ENCODE measurements at regions not wholly inside any gene's neighbourhood (a gene's known extent, or its start where the extent isn't known, plus 50 kb on each side); places are given as distances from the start of the nearest gene placed in this dataset.

- TF ChIP-seq, protein P1, sequence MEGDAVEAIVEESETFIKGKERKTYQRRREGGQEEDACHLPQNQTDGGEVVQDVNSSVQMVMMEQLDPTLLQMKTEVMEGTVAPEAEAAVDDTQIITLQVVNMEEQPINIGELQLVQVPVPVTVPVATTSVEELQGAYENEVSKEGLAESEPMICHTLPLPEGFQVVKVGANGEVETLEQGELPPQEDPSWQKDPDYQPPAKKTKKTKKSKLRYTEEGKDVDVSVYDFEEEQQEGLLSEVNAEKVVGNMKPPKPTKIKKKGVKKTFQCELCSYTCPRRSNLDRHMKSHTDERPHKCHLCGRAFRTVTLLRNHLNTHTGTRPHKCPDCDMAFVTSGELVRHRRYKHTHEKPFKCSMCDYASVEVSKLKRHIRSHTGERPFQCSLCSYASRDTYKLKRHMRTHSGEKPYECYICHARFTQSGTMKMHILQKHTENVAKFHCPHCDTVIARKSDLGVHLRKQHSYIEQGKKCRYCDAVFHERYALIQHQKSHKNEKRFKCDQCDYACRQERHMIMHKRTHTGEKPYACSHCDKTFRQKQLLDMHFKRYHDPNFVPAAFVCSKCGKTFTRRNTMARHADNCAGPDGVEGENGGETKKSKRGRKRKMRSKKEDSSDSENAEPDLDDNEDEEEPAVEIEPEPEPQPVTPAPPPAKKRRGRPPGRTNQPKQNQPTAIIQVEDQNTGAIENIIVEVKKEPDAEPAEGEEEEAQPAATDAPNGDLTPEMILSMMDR (IDR thresholded peaks at IDR 0.05): no peak
- no peak overlapping the region for H3K27ac Mint-ChIP-seq
- H3K4me3 Mint-ChIP-seq: no peak overlapping the region
- H3K9me3 Mint-ChIP-seq: peaks cover 77% of the 10 kb centered on the region
- no peaks in the 10 kb centered on the region; the same call in 1 of the 2 replicates for H3K36me3 Mint-ChIP-seq (ENCODE audit: low read depth)
- peaks cover 2% of the 10 kb centered on the region; the same call in 1 of the 2 replicates for H3K27me3 Mint-ChIP-seq (ENCODE audit: insufficient read depth)
- DNase-seq: no peak
- no peaks in the 10 kb centered on the region for H3K4me1 Mint-ChIP-seq (ENCODE audit: low read depth)
Measured at GRCh38 chr1:4880626-4881025, 226.2 kb downstream of the AJAP1 start.

GRCh38 chr1:4877426-4877825 lies 223.0 kb downstream of the AJAP1 start:
- H3K9me3 Mint-ChIP-seq: peaks cover 81% of the 10 kb centered on the region
- peaks cover 2% of the 10 kb centered on the region; the same call in 1 of the 2 replicates for H3K27me3 Mint-ChIP-seq (ENCODE audit: insufficient read depth)
- no peaks in the 10 kb centered on the region for H3K36me3 Mint-ChIP-seq (ENCODE audit: low read depth)
- no peaks in the 10 kb centered on the region for H3K4me1 Mint-ChIP-seq (ENCODE audit: low read depth)
- no peak for DNase-seq
- TF ChIP-seq, protein P1 (IDR thresholded peaks at IDR 0.05): no peak
- no peak overlapping the region for H3K27ac Mint-ChIP-seq
- H3K4me3 Mint-ChIP-seq: no peak overlapping the region

DNA sequence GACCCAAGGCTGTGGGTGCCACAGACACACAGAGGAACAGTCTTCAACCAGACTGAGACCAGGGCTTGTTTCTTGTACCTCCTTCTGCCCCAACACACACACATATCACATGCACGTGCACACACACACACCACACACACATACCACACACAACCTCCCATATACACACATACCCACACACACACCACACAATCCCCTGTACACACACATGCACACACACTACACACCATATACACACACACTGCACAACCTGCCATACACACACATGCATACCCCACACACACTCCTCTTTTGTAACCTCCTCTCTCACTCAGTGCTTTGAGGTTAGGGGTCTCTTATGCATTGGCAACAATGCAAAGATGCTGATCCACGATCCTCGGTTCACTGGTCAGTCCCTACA lies 217.0 kb downstream of the AJAP1 start:
- no peak overlapping the region for H3K27ac Mint-ChIP-seq
- peaks cover 7% of the 10 kb centered on the region; the same call in 1 of the 2 replicates for H3K36me3 Mint-ChIP-seq (ENCODE audit: low read depth)

DNA sequence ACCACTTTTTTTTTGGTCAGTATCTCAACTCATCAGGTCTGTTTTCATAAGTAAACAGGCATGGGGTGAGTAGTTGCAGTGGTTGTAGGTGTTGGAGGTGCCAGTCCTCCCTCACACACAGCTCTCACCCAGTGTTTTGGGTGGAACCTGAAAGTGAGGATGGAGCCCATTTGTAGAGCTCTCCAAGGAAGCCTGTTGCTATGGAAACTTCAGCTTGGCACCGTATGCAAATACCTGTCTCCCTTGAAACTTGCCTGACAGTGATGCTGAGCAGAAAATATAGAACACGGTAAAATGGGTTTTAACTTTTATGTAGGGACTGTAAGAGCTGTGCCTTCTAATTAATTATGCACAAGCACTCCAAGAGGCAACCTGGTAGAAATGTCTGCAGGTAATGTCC lies 214.1 kb downstream of the AJAP1 start:
- Mint-ChIP-seq H3K27ac (no peak overlapping the region), H3K4me3 (no peak overlapping the region), H3K4me1 (ENCODE audit: low read depth) (no peaks in the 10 kb centered on the region), H3K9me3 (peaks cover 93% of the 10 kb centered on the region), H3K36me3 (ENCODE audit: low read depth) (peaks cover 14% of the 10 kb centered on the region; the same call in 1 of the 2 replicates), H3K27me3 (ENCODE audit: insufficient read depth) (peaks cover 2% of the 10 kb centered on the region; the same call in 1 of the 2 replicates)
- no peak for DNase-seq
- TF ChIP-seq, protein P1 (IDR thresholded peaks at IDR 0.05): no peak

More for the DNA sequence above, 217.0 kb downstream of the AJAP1 start:
- TF ChIP-seq, protein P1 (IDR thresholded peaks at IDR 0.05): no peak
- no peak for DNase-seq
- Mint-ChIP-seq H3K4me1 (ENCODE audit: low read depth) (no peaks in the 10 kb centered on the region), H3K27me3 (ENCODE audit: insufficient read depth) (peaks cover 2% of the 10 kb centered on the region; the same call in 1 of the 2 replicates), H3K9me3 (peaks cover 91% of the 10 kb centered on the region), H3K4me3 (no peak overlapping the region)

DNA sequence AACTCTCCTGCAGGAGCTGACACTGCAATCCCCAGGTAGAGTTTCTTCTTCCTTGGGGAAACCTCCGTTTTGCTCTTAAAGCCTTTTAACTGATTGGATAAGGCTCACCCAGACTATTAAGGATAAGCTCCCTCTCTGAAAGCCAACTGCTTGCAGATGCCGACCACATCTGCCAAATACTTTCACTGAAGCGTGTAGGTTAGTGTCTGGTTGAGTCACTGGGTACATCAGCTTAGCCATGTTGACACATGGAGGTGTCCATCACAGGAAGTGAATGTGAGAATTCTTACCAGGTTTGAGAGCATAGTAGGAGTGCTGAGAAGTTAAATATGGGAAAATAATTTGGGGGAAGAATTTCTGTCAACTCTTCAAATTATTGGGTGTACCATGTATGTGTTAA lies 202.0 kb downstream of the AJAP1 start:
- Mint-ChIP-seq H3K36me3 (ENCODE audit: low read depth) (no peaks in the 10 kb centered on the region), H3K4me1 (ENCODE audit: low read depth) (no peaks in the 10 kb centered on the region), H3K4me3 (no peak overlapping the region), H3K27me3 (ENCODE audit: insufficient read depth) (0 out of 2 replicates have a peak, but pooled peaks cover 1% of the 10 kb centered on the region), H3K9me3 (peaks cover 45% of the 10 kb centered on the region), H3K27ac (no peak overlapping the region)
- DNase-seq: no peak
- TF ChIP-seq, protein P1 (IDR thresholded peaks at IDR 0.05): no peak

GRCh38 chr1:4854367-4854766 lies 200.0 kb downstream of the AJAP1 start:
- Mint-ChIP-seq H3K36me3 (ENCODE audit: low read depth) (no peaks in the 10 kb centered on the region), H3K4me3 (no peak overlapping the region), H3K9me3 (peaks cover 50% of the 10 kb centered on the region), H3K27me3 (ENCODE audit: insufficient read depth) (0 out of 2 replicates have a peak, but pooled peaks cover 1% of the 10 kb centered on the region), H3K27ac (no peak overlapping the region), H3K4me1 (ENCODE audit: low read depth) (no peaks in the 10 kb centered on the region)
- TF ChIP-seq, protein P1 (IDR thresholded peaks at IDR 0.05): no peak
- DNase-seq: no peak
